Gastroesophageal sphincter (tissue), 4 donors: ENCODE measurements at regions not wholly inside any gene's neighbourhood (a gene's known extent, or its start where the extent isn't known, plus 50 kb on each side); places are given as distances from the start of the nearest gene placed in this dataset.

Experiments
- ATAC-seq: fragments of 150-250 bp; one replicate; pipeline ENCODE4 v1.9.1; 2016; ENCODE audit warnings: mild to moderate bottlenecking, moderate library complexity
- H3K27ac ChIP-seq, 4 donors: fragments of 200-600 bp; sonication (generic) in 3 of 4; 1 replicate in 3 of 4; 2 replicates in 1 of 4; pipeline ENCODE4 v1.5.1; 2016 to 2019
- H3K27me3 ChIP-seq: fragments of 200-600 bp; sonication (generic); one replicate; pipeline ENCODE4 v1.5.1; 2019
- H3K36me3 ChIP-seq, 2 donors: fragments of 200-600 bp; sonication (generic); one replicate each; pipeline ENCODE4 v1.5.1; 2019; ENCODE audit warnings: control low read depth in 1 of 2
- H3K4me1 ChIP-seq, 3 donors: fragments of 200-600 bp; sonication (generic); 1 replicate in 2 of 3; 2 replicates in 1 of 3; pipeline ENCODE4 v1.5.1; 2016 to 2019; ENCODE audit warnings: control low read depth in 2 of 3
- H3K4me3 ChIP-seq, 2 donors: fragments of 200-600 bp; sonication (generic); one replicate each; pipeline ENCODE4 v1.5.1; 2019; ENCODE audit warnings: mild to moderate bottlenecking in 1 of 2, moderate library complexity in 1 of 2
- H3K9me3 ChIP-seq, 3 donors: fragments of 200-600 bp; sonication (generic); one replicate each; pipeline ENCODE4 v1.5.1; 2017 to 2019; ENCODE audit warnings: control low read depth in 2 of 3
- CTCF ChIP-seq, 4 experiments: fragments of 200-600 bp in 2 of 4; fragments of 450-650 bp in 2 of 4; sonication (generic) in 1 of 4; IDR thresholded peaks; one replicate each; pipeline ENCODE4 v1.5.1; 2017 to 2019; ENCODE audit warnings: antibody characterized with exemption in 4 of 4, mild to moderate bottlenecking in 2 of 4, moderate library complexity in 2 of 4
- EP300 ChIP-seq: sonication (generic); formaldehyde crosslinking; IDR thresholded peaks from one replicate; pipeline ENCODE4 v1.6.1; 2017; ENCODE audit warnings: antibody characterized with exemption, mild to moderate bottlenecking
- POLR2A ChIP-seq, 2 donors: fragments of 450-650 bp; IDR thresholded peaks; one replicate each; pipeline ENCODE4 v1.6.1; 2017; ENCODE audit warnings: antibody characterized with exemption in 2 of 2, mild to moderate bottlenecking in 2 of 2, moderate library complexity in 1 of 2
- POLR2AphosphoS5 ChIP-seq: sonication (generic); formaldehyde crosslinking; IDR thresholded peaks from one replicate; pipeline ENCODE4 v1.6.1; 2017; ENCODE audit warnings: antibody characterized with exemption
- WGBS, 2 donors: methylation state at CpG; one replicate each; pipeline ENCODE4 v1.1.5; 2018; ENCODE audit warnings: low coverage in 1 of 2; 5-methylcytosine and 5-hydroxymethylcytosine counted together

- no peak overlapping the region for H3K4me3 ChIP-seq
- no peak for ATAC-seq
- no peaks in the 10 kb centered on the region for H3K9me3 ChIP-seq
- H3K36me3 ChIP-seq: no peaks in the 10 kb centered on the region
- TF ChIP-seq EP300 (no peak), POLR2AphosphoS5 (no peak), POLR2A (IDR thresholded peaks at IDR 0.05) (no peak), CTCF (IDR thresholded peaks at IDR 0.05) (no peak)
- H3K27me3 ChIP-seq: no peaks in the 10 kb centered on the region
- 50 to 60% methylated on average over 1 to 3 of the region's 10 CpGs for WGBS, 2 donors
- no peaks in the 10 kb centered on the region for H3K4me1 ChIP-seq
- no peak overlapping the region for H3K27ac ChIP-seq
These were observed 1004.2 kb downstream of the UQCRFS1 start for GRCh38 chr19:28208745-28209144.

- Histone ChIP-seq H3K4me3 (no peak overlapping the region), H3K27me3 (no peaks in the 10 kb centered on the region), H3K9me3 (peaks cover 0 to 2% (median 0%) of the 10 kb centered on the region in 3 donors), H3K27ac (no peak overlapping the region), H3K4me1 (no peaks in the 10 kb centered on the region), H3K36me3 (no peaks in the 10 kb centered on the region)
- WGBS, 2 donors: 83 to 92% methylated on average over 2 to 3 of the region's 7 CpGs
- no peak for TF ChIP-seq EP300
- no peak for TF ChIP-seq POLR2AphosphoS5
- no peak for TF ChIP-seq CTCF (IDR thresholded peaks at IDR 0.05)
- no peak for TF ChIP-seq POLR2A (IDR thresholded peaks at IDR 0.05)
- no peak for ATAC-seq
These were observed 1005.7 kb downstream of the UQCRFS1 start for GRCh38 chr19:28207244-28207643.

- H3K4me1 ChIP-seq: no peaks in the 10 kb centered on the region
- TF ChIP-seq CTCF (IDR thresholded peaks at IDR 0.05) (no peak), POLR2A (IDR thresholded peaks at IDR 0.05) (no peak), EP300 (no peak), POLR2AphosphoS5 (no peak)
- WGBS, 2 donors: 96 to 100% methylated on average over 1 to 5 of the region's 5 CpGs
- no peak for ATAC-seq
- peaks cover 4% of the 10 kb centered on the region for H3K27me3 ChIP-seq
- no peaks in the 10 kb centered on the region for H3K36me3 ChIP-seq
- no peak overlapping the region for H3K4me3 ChIP-seq
- no peak overlapping the region for H3K27ac ChIP-seq
- H3K9me3 ChIP-seq: peaks cover 0 to 8% (median 0%) of the 10 kb centered on the region in 3 donors
These were observed 1011.4 kb downstream of the UQCRFS1 start for GRCh38 chr19:28201462-28201943.

- no peak for ATAC-seq
- no CpG with 5 or more reads among the region's 6 CpGs for WGBS, 2 donors
- H3K4me1 ChIP-seq: no peaks in the 10 kb centered on the region
- H3K27me3 ChIP-seq: peaks cover 4% of the 10 kb centered on the region
- no peak overlapping the region for H3K4me3 ChIP-seq
- no peak overlapping the region for H3K27ac ChIP-seq
- TF ChIP-seq CTCF (IDR thresholded peaks at IDR 0.05): no peak
- no peak for TF ChIP-seq EP300
- no peak for TF ChIP-seq POLR2AphosphoS5
- no peak for TF ChIP-seq POLR2A (IDR thresholded peaks at IDR 0.05)
- no peaks in the 10 kb centered on the region for H3K36me3 ChIP-seq
- peaks cover 0 to 8% (median 0%) of the 10 kb centered on the region in 3 donors for H3K9me3 ChIP-seq
These were observed 1013.6 kb downstream of the UQCRFS1 start for GRCh38 chr19:28199323-28199722.

- H3K27me3 ChIP-seq: peaks cover 4% of the 10 kb centered on the region
- H3K4me1 ChIP-seq: no peaks in the 10 kb centered on the region
- no peak for ATAC-seq
- peaks cover 0 to 3% (median 0%) of the 10 kb centered on the region in 3 donors for H3K9me3 ChIP-seq
- TF ChIP-seq POLR2AphosphoS5 (no peak), EP300 (no peak), POLR2A (IDR thresholded peaks at IDR 0.05) (no peak), CTCF (IDR thresholded peaks at IDR 0.05) (no peak)
- no peaks in the 10 kb centered on the region for H3K36me3 ChIP-seq
- WGBS, 2 donors: 53% methylated on average over 2 of the region's 7 CpGs; no CpG with 5 or more reads in 1 of the 2 donors
- H3K27ac ChIP-seq: no peak overlapping the region
- no peak overlapping the region for H3K4me3 ChIP-seq
These were observed 1016.0 kb downstream of the UQCRFS1 start for GRCh38 chr19:28196961-28197360.
